ENCODE measurements at regions not wholly inside any gene's neighbourhood (a gene's known extent, or its start where the extent isn't known, plus 50 kb on each side); places are given as distances from the start of the nearest gene placed in this dataset.

- Histone ChIP-seq H3K9ac (ENCODE audit: insufficient read depth, low read length) (no peak overlapping the region), H3K4me3 (replicated peaks in 1 of 4; ENCODE audit: control extremely low read depth in 1 of 4, insufficient read depth in 1 of 4, low read depth in 3 of 4, low read length in 4 of 4) (no peak overlapping the region), H3K9me3 (ENCODE audit: control insufficient read depth, insufficient read depth, low read depth, low read length) (no peaks in the 10 kb centered on the region), H3K79me2 (ENCODE audit: control insufficient read depth, insufficient read depth, low read length) (no peaks in the 10 kb centered on the region), H3K27ac (ENCODE audit: insufficient read depth, low read length) (no peak overlapping the region), H3K27me3 (ENCODE audit: control insufficient read depth, insufficient read depth, low read length) (no peaks in the 10 kb centered on the region), H3K4me2 (ENCODE audit: extremely low read depth, insufficient read depth, low read length) (no peak overlapping the region), H3K4me1 (ENCODE audit: control insufficient read depth, extremely low read depth, insufficient read depth, low read length) (no peaks in the 10 kb centered on the region), H3K36me3 (ENCODE audit: control insufficient read depth, insufficient read depth, low read length) (no peaks in the 10 kb centered on the region), H4K20me1 (ENCODE audit: control insufficient read depth, extremely low read depth, insufficient read depth, low read length) (no peaks in the 10 kb centered on the region), H2AFZ (ENCODE audit: low read length) (no peak overlapping the region)
- no peak for DNase-seq (ENCODE audit: low read depth in 2 of 2)
- TF ChIP-seq CTCF (conservative IDR thresholded peaks at IDR 0.05 in 1 of 2, IDR thresholded peaks at IDR 0.05 in 1 of 2; ENCODE audit: low read depth in 1 of 2, low read length in 2 of 2) (no peak), EZH2 (IDR thresholded peaks at IDR 0.05; ENCODE audit: low read length, missing control alignments) (no peak)
These were observed 275.2 kb downstream of the BAMBI start for GRCh38 chr10:28952523-28952922.

GRCh38 chr10:28954211-28954610 is 276.9 kb downstream of the BAMBI start:
- no peaks in the 10 kb centered on the region for H3K79me2 ChIP-seq (ENCODE audit: control insufficient read depth, insufficient read depth, low read length)
- no peak overlapping the region for H3K4me2 ChIP-seq (ENCODE audit: extremely low read depth, insufficient read depth, low read length)
- no peaks in the 10 kb centered on the region for H3K9me3 ChIP-seq (ENCODE audit: control insufficient read depth, insufficient read depth, low read depth, low read length)
- no peaks in the 10 kb centered on the region for H4K20me1 ChIP-seq (ENCODE audit: control insufficient read depth, extremely low read depth, insufficient read depth, low read length)
- no peaks in the 10 kb centered on the region for H3K36me3 ChIP-seq (ENCODE audit: control insufficient read depth, insufficient read depth, low read length)
- no peaks in the 10 kb centered on the region for H3K27me3 ChIP-seq (ENCODE audit: control insufficient read depth, insufficient read depth, low read length)
- H3K27ac ChIP-seq (ENCODE audit: insufficient read depth, low read length): no peak overlapping the region
- H3K4me3 ChIP-seq (replicated peaks in 1 of 4; ENCODE audit: control extremely low read depth in 1 of 4, insufficient read depth in 1 of 4, low read depth in 3 of 4, low read length in 4 of 4): no peak overlapping the region
- no peaks in the 10 kb centered on the region for H3K4me1 ChIP-seq (ENCODE audit: control insufficient read depth, extremely low read depth, insufficient read depth, low read length)
- H3K9ac ChIP-seq (ENCODE audit: insufficient read depth, low read length): no peak overlapping the region
- no peak overlapping the region for H2AFZ ChIP-seq (ENCODE audit: low read length)
- DNase-seq (ENCODE audit: low read depth in 2 of 2): peak in 1 of 2 donors; percentile 72
- TF ChIP-seq EZH2 (IDR thresholded peaks at IDR 0.05; ENCODE audit: low read length, missing control alignments) (no peak), CTCF (conservative IDR thresholded peaks at IDR 0.05 in 1 of 2, IDR thresholded peaks at IDR 0.05 in 1 of 2; ENCODE audit: low read depth in 1 of 2, low read length in 2 of 2) (no peak)

GRCh38 chr10:28958468-28958867 is 281.1 kb downstream of the BAMBI start:
- TF ChIP-seq EZH2 (IDR thresholded peaks at IDR 0.05; ENCODE audit: low read length, missing control alignments) (no peak), CTCF (conservative IDR thresholded peaks at IDR 0.05 in 1 of 2, IDR thresholded peaks at IDR 0.05 in 1 of 2; ENCODE audit: low read depth in 1 of 2, low read length in 2 of 2) (no peak)
- Histone ChIP-seq H4K20me1 (ENCODE audit: control insufficient read depth, extremely low read depth, insufficient read depth, low read length) (no peaks in the 10 kb centered on the region), H2AFZ (ENCODE audit: low read length) (no peak overlapping the region), H3K36me3 (ENCODE audit: control insufficient read depth, insufficient read depth, low read length) (no peaks in the 10 kb centered on the region), H3K9ac (ENCODE audit: insufficient read depth, low read length) (no peak overlapping the region), H3K4me1 (ENCODE audit: control insufficient read depth, extremely low read depth, insufficient read depth, low read length) (no peaks in the 10 kb centered on the region), H3K9me3 (ENCODE audit: control insufficient read depth, insufficient read depth, low read depth, low read length) (no peaks in the 10 kb centered on the region), H3K27me3 (ENCODE audit: control insufficient read depth, insufficient read depth, low read length) (no peaks in the 10 kb centered on the region), H3K4me2 (ENCODE audit: extremely low read depth, insufficient read depth, low read length) (no peak overlapping the region), H3K27ac (ENCODE audit: insufficient read depth, low read length) (no peak overlapping the region), H3K79me2 (ENCODE audit: control insufficient read depth, insufficient read depth, low read length) (no peaks in the 10 kb centered on the region), H3K4me3 (replicated peaks in 1 of 4; ENCODE audit: control extremely low read depth in 1 of 4, insufficient read depth in 1 of 4, low read depth in 3 of 4, low read length in 4 of 4) (no peak overlapping the region)
- no peak for DNase-seq (ENCODE audit: low read depth in 2 of 2)

Measured in fibroblast of lung (primary cell).